ENCODE measurements at regions not wholly inside any gene's neighbourhood (a gene's known extent, or its start where the extent isn't known, plus 50 kb on each side); places are given as distances from the start of the nearest gene placed in this dataset.

- TF ChIP-seq CTCF (conservative IDR thresholded peaks at IDR 0.05) (no peak), ZFX (IDR thresholded peaks at IDR 0.05) (no peak)
Observed at GRCh38 chr11:123303924-123304323, 108.9 kb upstream of the CLMP start.

All from C4-2B (cell line).